ENCODE measurements at regions not wholly inside any gene's neighbourhood (a gene's known extent, or its start where the extent isn't known, plus 50 kb on each side); places are given as distances from the start of the nearest gene placed in this dataset.
"Not testable (repeated sequence)": the region's sequence is repeated elsewhere in the genome, so short reads cannot be mapped to it uniquely, and the experiment has no call there.

DNA sequence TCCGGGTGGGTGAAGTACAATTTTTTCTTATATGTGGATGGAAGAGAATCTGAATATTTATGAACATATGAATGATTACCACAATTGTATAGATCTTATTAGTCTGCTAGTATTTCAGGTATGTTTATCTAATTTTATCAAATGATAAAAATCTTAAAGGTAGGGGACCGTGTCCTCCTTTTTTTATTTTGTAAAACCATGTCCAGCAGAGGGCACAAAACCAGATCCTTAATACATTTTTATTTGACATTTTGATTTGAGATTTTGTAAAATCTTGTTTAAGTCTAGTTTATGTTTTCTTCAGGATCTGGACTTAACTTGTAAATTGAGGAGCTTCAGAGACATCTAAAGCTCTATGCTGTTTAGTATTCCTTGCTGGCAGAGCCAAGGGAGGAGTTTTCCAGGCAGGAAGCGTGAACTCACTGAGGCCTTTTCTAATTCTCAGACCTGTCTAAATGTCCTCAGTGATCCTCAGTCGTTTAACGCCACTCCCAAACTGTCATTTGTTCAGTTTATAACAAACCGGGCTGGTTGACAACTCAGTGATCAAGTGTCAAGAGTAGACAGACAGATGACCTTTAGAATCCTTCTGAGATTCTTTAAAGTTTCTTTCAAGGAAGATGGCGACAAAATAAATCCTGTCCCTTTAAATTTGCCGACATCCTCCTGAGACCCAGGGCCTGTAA, 263.9 kb downstream of the KTN1 start:
- DNase-seq (ENCODE audit: low read depth in 4 of 4, low spot score in 3 of 4) = no peak

DNA sequence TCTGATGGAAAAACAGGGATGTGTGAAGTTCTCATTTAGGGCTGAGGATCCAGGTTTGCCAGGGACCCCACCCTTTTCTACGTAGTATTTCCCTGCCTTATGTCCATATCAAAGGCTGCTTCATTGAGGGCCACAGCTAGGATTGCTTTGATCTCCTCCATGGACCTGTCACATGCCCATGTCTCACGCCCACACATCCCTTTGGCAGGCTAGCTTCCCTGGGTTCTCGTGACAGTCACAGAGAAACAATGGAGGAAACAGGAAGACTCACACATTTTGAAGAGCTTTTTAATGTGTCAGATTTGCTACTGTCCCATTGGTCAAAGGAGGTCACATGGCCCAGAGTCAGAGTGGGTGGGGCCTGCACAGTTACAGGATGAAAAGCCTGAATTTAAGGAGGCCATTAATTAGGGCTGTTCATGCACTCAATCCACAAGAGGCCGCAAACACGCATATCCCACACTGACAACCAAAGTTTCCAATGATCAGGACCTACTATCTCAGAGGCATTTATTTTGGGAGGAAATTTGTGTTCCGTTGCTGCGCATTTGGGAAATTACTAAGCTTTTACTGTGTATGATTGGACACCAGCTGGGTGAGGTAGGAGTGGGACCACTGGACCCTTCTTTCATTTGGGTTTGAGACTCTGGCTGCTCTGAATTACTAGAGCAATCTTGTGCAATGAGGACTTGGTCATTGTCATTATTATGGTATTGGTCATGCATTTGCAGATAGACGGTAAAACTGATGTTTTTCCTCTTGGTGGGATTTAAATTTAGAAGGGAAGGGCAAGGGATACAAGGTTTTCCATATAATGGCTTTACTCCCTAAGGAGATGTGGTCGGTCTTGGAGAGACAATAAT, 266.2 kb downstream of the KTN1 start:
- no peak for DNase-seq (ENCODE audit: low read depth in 4 of 4, low spot score in 3 of 4)

GRCh38 chr14:55846826-55847446, 266.9 kb downstream of the KTN1 start:
- DNase-seq (ENCODE audit: low read depth in 4 of 4, low spot score in 3 of 4) = no peak

- no peak for DNase-seq (ENCODE audit: low read depth in 4 of 4, low spot score in 3 of 4)
Measured at GRCh38 chr14:55847766-55848165, 267.8 kb downstream of the KTN1 start.

- DNase-seq (ENCODE audit: low read depth in 4 of 4, low spot score in 3 of 4) = no peak
Measured at GRCh38 chr14:55848964-55849363, 269.0 kb downstream of the KTN1 start.

- DNase-seq (ENCODE audit: low read depth in 4 of 4, low spot score in 3 of 4) = no peak
Measured at GRCh38 chr14:55849833-55850232, 268.4 kb upstream of the PELI2 start.

- DNase-seq (ENCODE audit: low read depth in 4 of 4, low spot score in 3 of 4) = no peak
Measured at GRCh38 chr14:55850825-55851241, 267.4 kb upstream of the PELI2 start.

- no peak for DNase-seq (ENCODE audit: low read depth in 4 of 4, low spot score in 3 of 4)
Measured at GRCh38 chr14:55851301-55851700, 266.9 kb upstream of the PELI2 start.

GRCh38 chr14:55851961-55852360, 266.2 kb upstream of the PELI2 start:
- DNase-seq (ENCODE audit: low read depth in 4 of 4, low spot score in 3 of 4) = no peak

DNA sequence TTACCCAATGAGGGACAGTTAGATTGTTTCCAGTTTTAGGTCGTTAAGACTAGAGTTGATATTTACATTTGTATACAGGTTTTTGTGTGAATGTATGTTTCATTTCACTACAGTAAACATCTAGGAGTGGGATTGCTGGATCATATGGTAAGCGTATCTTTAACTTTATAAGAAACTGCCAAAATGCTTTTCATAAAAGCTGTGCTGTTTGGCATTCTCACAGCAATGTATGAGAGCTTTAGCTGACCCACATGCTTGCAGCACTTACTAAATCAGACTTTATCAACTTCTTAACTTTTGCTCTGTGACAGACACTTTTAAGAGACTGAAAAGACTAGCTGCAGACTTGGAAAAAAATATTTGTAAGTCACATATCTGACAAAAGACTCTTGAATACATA, 262.5 kb upstream of the PELI2 start:
- no peak for DNase-seq (ENCODE audit: low read depth in 4 of 4, low spot score in 3 of 4)

DNA sequence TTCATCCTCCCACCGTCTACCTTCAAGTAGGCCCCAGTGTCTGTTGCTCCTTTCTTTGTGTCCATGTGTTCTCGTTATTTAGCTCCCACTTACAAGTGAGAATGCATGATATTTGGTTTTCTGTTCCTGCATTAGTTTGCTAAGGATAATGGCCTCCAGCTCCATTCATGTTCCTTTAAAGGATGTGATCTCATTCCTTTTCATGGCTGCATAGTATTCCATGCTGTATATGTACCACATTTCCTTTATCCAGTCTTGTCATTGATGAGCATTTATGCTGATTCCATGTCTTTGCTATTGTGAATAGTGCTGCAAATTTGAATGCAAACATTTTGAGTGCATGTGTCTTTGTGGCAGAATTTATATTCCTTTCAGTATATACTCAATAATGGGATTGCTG, 259.6 kb upstream of the PELI2 start:
- no peak for DNase-seq (ENCODE audit: low read depth in 4 of 4, low spot score in 3 of 4)

DNA sequence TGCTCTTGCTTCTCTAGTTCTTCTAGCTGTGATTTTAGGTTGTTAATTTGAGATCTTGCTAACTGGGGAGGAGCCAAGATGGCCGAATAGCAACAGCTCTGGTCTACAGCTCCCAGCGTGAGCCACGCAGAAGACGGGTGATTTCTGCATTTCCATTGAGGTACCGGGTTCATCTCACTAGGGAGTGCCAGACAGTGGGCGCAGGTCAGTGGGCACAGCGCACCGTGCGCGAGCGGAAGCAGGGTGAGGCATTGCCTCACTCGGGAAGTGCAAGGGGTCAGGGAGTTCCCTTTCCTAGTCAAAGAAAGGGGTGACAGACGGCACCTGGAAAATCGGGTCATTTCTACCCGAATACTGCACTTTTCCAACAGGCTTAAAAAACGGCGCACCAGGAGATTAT, 256.6 kb upstream of the PELI2 start:
- not testable (repeated sequence) for DNase-seq (ENCODE audit: low read depth in 4 of 4, low spot score in 3 of 4)

DNA sequence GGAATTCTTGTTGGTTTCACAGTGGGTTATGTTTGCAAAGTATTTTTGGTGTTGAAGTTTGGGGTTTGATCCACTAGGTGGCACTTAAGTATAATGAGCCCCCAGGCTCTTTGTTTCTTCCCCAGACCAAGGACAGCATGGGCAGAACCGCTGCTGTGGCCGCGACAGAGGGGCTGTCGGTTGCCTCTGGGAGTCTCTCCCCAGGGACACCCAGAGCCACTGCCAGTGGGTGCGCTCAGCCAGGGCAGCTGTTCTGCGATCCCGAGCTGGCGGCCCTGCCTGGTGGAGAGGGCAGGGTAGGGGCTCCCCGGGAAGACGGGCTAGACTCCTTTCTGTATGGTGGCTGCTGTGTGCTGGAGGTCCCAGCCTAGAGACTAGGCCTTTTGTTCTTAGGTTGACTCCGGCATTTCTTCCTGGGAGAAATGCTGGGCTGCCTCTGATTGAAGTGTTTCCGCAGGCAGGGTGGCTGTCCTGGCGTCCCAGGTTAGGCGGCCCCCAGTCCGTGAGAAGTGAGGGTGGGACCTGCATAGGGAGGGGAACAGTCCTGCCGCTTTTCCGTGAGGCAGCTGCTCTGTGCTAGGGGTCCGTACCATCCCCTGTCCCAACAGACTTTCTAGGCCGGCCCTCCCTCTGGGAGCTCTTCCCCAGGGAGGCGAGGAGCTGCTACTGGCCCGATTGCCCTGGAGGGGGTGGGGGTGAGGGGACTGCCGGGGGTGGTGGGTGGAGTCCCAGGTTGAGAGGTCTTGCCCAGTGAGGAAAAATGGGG, 253.1 kb upstream of the PELI2 start:
- DNase-seq (ENCODE audit: low read depth in 4 of 4, low spot score in 3 of 4) = no peak

DNA sequence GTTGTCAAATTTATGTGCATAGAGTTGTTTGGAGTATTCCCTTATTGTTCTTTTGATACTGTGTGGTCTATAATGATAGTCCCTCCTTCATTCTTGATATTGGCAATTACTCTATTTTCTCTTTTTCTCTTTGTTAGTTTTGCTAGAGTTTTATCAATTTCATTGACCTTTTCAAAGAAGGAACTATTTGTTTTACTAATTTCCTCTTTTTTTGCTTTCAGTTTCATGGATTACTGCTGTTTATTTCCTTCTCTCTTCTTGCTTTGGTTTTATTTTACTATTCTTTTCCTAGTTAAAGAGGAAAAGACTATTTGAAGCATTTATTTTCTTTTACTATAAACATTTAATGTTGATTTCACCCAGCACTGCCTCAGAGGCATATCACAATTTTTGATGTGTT, 250.9 kb upstream of the PELI2 start:
- no peak for DNase-seq (ENCODE audit: low read depth in 4 of 4, low spot score in 3 of 4)

GRCh38 chr14:55867719-55868118, 250.5 kb upstream of the PELI2 start:
- no peak for DNase-seq (ENCODE audit: low read depth in 4 of 4, low spot score in 3 of 4)

- DNase-seq (ENCODE audit: low read depth in 4 of 4, low spot score in 3 of 4) = no peak
Measured at GRCh38 chr14:55869397-55870049, 248.7 kb upstream of the PELI2 start.

GRCh38 chr14:55873169-55873568, 245.0 kb upstream of the PELI2 start:
- DNase-seq (ENCODE audit: low read depth in 4 of 4, low spot score in 3 of 4) = no peak

DNA sequence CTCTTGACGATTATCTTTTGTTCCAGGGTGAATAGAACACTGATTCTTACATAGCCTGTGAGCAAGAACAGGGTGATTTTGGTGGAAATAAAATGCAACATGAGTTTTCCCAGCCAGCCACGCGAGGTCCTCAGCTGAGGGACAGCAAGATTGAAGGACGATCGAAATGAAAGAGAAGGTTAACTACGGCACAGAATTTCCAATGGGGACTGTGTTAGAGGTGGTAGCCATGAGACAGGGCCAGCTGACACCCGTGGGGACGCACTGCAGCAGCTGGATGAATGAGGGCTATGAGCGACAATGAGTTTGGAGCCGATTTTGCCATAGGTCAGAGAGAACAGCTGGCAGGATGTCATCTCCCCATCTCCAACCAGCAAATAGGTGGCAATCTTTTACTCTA, 243.4 kb upstream of the PELI2 start:
- no peak for DNase-seq (ENCODE audit: low read depth in 4 of 4, low spot score in 3 of 4)

DNA sequence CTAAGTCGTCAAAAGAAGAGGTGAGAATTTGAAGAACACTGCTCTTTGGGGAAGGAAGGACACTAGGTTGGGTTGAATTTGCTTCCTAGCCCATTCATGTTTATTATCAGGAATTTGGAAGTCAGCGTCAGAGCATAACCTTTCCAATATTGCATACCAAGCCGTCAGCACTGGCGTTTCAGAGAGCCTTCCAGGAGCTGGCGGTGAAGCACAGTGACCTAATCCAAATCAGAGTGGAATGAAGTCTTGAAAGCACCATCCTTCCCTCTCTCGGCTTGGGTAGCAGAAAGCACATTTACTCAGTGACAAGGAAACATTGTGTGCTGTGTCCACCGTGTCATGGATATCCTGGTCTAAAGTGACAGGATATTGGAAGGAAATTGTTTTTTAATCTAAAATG, 240.3 kb upstream of the PELI2 start:
- no peak for DNase-seq (ENCODE audit: low read depth in 4 of 4, low spot score in 3 of 4)

DNA sequence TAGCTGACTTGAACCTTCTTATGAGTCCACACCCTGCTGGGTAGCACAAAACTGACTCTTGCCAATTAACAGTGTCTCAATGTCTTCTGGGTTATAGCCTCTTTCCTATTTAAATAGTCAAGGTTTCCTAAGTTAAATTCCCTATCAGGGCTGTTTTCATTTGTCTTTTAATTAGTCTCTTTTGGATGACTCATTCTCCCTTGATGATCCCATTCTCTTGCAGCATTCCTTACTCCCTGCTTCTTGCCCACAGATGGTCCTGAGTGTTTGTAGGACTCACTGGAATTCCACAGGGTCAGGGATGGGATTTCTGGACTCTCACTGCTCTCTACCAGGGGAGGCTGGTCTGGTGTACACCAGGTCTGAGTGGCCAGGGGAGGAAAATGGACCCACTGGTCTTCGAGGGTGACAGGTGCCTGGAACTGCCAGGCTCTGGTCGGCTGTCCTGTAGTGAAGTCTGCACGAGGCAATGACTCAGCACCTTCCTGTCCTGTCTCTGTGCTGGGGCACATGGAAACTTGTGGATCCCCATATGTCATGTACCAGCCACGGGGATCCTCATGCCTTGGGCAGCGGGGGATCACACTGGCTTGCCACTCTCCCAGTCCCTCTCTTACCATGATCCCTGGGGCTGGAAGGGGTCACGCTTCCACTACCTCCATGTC, 236.5 kb upstream of the PELI2 start:
- no peak for DNase-seq (ENCODE audit: low read depth in 4 of 4, low spot score in 3 of 4)

Measured in left renal pelvis (tissue), 4 donors.